ENCODE measurements at regions not wholly inside any gene's neighbourhood (a gene's known extent, or its start where the extent isn't known, plus 50 kb on each side); places are given as distances from the start of the nearest gene placed in this dataset.
A peak's percentile ranks its signal among the peaks of the same experiment; 100 is the strongest.

GRCh38 chr7:24402655-24403054 lies 118.7 kb downstream of the NPY start:
- WGBS (ENCODE audit: insufficient coverage, low coverage, low lambda C conversion rate, missing lambda C conversion rate), result 49% methylated on average over 4 of the region's 4 CpGs
- Histone ChIP-seq H3K9me3 (no peaks in the 10 kb centered on the region), H3K4me1 (peaks cover 0 to 5% (median 2%) of the 10 kb centered on the region in 4 donors), H3K27ac (no peak overlapping the region), H3K4me3 (peak overlapping the region in 2 of 3 donors; percentile 32 to 48), H3K27me3 (no peaks in the 10 kb centered on the region), H3K36me3 (no peaks in the 10 kb centered on the region)
- ATAC-seq (peak; percentile 23 to 57 (median 44)), DNase-seq (no peak)
- intact Hi-C loops (cut with DNase I), result no loop called here
- TF ChIP-seq CTCF (IDR thresholded peaks at IDR 0.05) (no peak), POLR2A (IDR thresholded peaks at IDR 0.05) (no peak)

GRCh38 chr7:24403557-24403956 lies 119.6 kb downstream of the NPY start:
- intact Hi-C loops (cut with DNase I), result no loop called here
- Histone ChIP-seq H3K27ac (no peak overlapping the region), H3K36me3 (no peaks in the 10 kb centered on the region), H3K4me3 (no peak overlapping the region), H3K9me3 (no peaks in the 10 kb centered on the region), H3K27me3 (no peaks in the 10 kb centered on the region), H3K4me1 (peaks cover 0 to 5% (median 2%) of the 10 kb centered on the region in 4 donors)
- 86% methylated on average over 2 of the region's 2 CpGs for WGBS (ENCODE audit: insufficient coverage, low coverage, low lambda C conversion rate, missing lambda C conversion rate)
- TF ChIP-seq POLR2A (IDR thresholded peaks at IDR 0.05) (no peak), CTCF (IDR thresholded peaks at IDR 0.05) (no peak)
- ATAC-seq (no peak), DNase-seq (no peak)

GRCh38 chr7:24404315-24404714 lies 120.3 kb downstream of the NPY start:
- WGBS (ENCODE audit: insufficient coverage, low coverage, low lambda C conversion rate, missing lambda C conversion rate), result 83% methylated on average over 3 of the region's 6 CpGs
- ATAC-seq (no peak), DNase-seq (no peak)
- Histone ChIP-seq H3K4me3 (no peak overlapping the region), H3K4me1 (peaks cover 0 to 5% (median 2%) of the 10 kb centered on the region in 4 donors), H3K36me3 (no peaks in the 10 kb centered on the region), H3K27ac (no peak overlapping the region), H3K27me3 (no peaks in the 10 kb centered on the region), H3K9me3 (no peaks in the 10 kb centered on the region)
- intact Hi-C loops (cut with DNase I), result no loop called here
- TF ChIP-seq CTCF (IDR thresholded peaks at IDR 0.05) (no peak), POLR2A (IDR thresholded peaks at IDR 0.05) (no peak)

- Histone ChIP-seq H3K27ac (no peak overlapping the region), H3K4me1 (peaks cover 0 to 5% (median 2%) of the 10 kb centered on the region in 4 donors), H3K27me3 (no peaks in the 10 kb centered on the region), H3K9me3 (no peaks in the 10 kb centered on the region), H3K36me3 (no peaks in the 10 kb centered on the region), H3K4me3 (no peak overlapping the region)
- ATAC-seq (no peak), DNase-seq (no peak)
- TF ChIP-seq CTCF (IDR thresholded peaks at IDR 0.05) (no peak), POLR2A (IDR thresholded peaks at IDR 0.05) (no peak)
- intact Hi-C loops (cut with DNase I), result no loop called here
These were observed 121.0 kb downstream of the NPY start for GRCh38 chr7:24405002-24405401.

All from right lobe of liver (tissue), 6 donors.